Esophagus muscularis mucosa (tissue), 3 donors: ENCODE measurements at regions not wholly inside any gene's neighbourhood (a gene's known extent, or its start where the extent isn't known, plus 50 kb on each side); places are given as distances from the start of the nearest gene placed in this dataset.

Experiments
- POLR2A ChIP-seq: fragments of 450-650 bp; IDR thresholded peaks from one replicate; pipeline ENCODE4 v1.6.1; 2017; ENCODE audit warnings: antibody characterized with exemption, moderate library complexity, mild to moderate bottlenecking, low read depth
- POLR2AphosphoS5 ChIP-seq, 2 donors: sonication (generic); formaldehyde crosslinking; IDR thresholded peaks; one replicate each; pipeline ENCODE4 v1.6.1; 2017; ENCODE audit warnings: antibody characterized with exemption in 2 of 2
- TF ChIP-seq, protein P1 (sequence below), 3 experiments: fragments of 200-600 bp in 2 of 3; fragments of 450-650 bp in 1 of 3; sonication (generic) in 2 of 3; IDR thresholded peaks; one replicate each; pipeline ENCODE4 v1.5.1; 2017 to 2019; ENCODE audit warnings: antibody characterized with exemption in 3 of 3, mild to moderate bottlenecking in 2 of 3, moderate library complexity in 1 of 3

DNA sequence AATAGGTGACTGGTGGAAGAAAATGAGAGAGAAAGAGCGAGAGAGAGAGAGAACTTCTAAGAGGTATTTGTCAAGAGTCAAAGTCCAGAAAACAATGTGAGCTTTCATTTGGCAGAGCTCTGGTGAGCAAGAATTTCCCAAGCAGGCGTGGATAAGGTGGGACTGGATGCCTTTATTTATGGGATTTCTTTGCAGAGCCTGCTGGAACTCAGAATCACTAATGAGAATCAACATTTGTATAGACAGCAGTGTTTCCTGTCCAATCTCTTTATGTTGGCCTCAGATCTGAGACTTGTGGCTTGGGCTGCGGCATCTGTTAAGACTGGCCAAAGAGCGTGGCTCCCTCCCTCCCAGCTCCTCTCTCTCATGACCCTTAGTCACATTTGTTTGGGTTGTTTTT, 67.9 kb upstream of the TBL1X start:
- TF ChIP-seq, protein P1, sequence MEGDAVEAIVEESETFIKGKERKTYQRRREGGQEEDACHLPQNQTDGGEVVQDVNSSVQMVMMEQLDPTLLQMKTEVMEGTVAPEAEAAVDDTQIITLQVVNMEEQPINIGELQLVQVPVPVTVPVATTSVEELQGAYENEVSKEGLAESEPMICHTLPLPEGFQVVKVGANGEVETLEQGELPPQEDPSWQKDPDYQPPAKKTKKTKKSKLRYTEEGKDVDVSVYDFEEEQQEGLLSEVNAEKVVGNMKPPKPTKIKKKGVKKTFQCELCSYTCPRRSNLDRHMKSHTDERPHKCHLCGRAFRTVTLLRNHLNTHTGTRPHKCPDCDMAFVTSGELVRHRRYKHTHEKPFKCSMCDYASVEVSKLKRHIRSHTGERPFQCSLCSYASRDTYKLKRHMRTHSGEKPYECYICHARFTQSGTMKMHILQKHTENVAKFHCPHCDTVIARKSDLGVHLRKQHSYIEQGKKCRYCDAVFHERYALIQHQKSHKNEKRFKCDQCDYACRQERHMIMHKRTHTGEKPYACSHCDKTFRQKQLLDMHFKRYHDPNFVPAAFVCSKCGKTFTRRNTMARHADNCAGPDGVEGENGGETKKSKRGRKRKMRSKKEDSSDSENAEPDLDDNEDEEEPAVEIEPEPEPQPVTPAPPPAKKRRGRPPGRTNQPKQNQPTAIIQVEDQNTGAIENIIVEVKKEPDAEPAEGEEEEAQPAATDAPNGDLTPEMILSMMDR (IDR thresholded peaks at IDR 0.05), result no peak
- no peak for TF ChIP-seq POLR2A
- no peak for TF ChIP-seq POLR2AphosphoS5 (IDR thresholded peaks at IDR 0.05)
